GM13977 (cell line): ENCODE measurements at regions not wholly inside any gene's neighbourhood (a gene's known extent, or its start where the extent isn't known, plus 50 kb on each side); places are given as distances from the start of the nearest gene placed in this dataset.
"Not testable (repeated sequence)": the region's sequence is repeated elsewhere in the genome, so short reads cannot be mapped to it uniquely, and the experiment has no call there.

Experiments used
- DNase-seq: peaks from one replicate; pipeline ENCODE4 v3.0.0; 2012; ENCODE audit warnings: low spot score
- CTCF ChIP-seq: IDR thresholded peaks from 2 replicates; pipeline ENCODE4 v1.5.1; 2012; ENCODE audit warnings: mild to moderate bottlenecking, control low read depth; ENCODE audit not compliant: insufficient read depth; ENCODE audit errors: extremely low read depth, missing control alignments
- in situ Hi-C: fragments of 300-500 bp; cut with MboI; formaldehyde crosslinking; loops from one replicate; pipeline ENCODE4 v1.12.0; 2022; ENCODE audit warnings: low sequenced_read_pairs, low pct_unique_long_range_greater_than_20kb, mixed read lengths, inconsistent platforms; ENCODE audit not compliant: unreplicated experiment

GRCh38 chr6:10084111-10084986 is 330.5 kb downstream of the TFAP2A start:
- TF ChIP-seq CTCF = no peak
- DNase-seq = no peak
- in situ Hi-C loops = no loop called here

GRCh38 chr6:10082385-10082784 is 332.5 kb downstream of the TFAP2A start:
- TF ChIP-seq CTCF = no peak
- in situ Hi-C loops = no loop called here
- no peak for DNase-seq

- TF ChIP-seq CTCF = no peak
- DNase-seq = no peak
- in situ Hi-C loops = no loop called here
These were observed 332.9 kb downstream of the TFAP2A start for GRCh38 chr6:10081957-10082356.

DNA sequence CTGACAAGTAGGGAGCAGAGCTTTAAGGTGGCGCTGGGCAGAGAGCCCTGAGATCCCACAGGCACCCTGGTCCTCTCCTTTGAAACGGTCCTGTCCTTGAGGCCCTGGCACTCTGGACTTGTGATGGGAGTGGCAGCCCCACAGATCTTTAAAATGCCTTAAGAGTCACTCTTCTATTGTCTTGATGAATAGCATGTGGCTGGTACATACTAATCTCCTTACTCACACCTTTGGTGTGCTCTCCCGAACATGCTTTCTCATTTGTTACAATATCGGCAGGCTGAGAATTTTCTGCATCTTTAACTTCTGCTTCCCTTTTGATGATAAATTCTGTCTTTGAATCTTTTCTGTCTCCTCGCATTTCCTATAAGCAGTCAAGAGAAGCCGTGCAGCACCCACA is 333.8 kb downstream of the TFAP2A start:
- DNase-seq = no peak
- no peak for TF ChIP-seq CTCF
- in situ Hi-C loops = no loop called here

- DNase-seq = no peak
- in situ Hi-C loops = no loop called here
- TF ChIP-seq CTCF = no peak
These were observed 334.3 kb downstream of the TFAP2A start for GRCh38 chr6:10080561-10080960.

DNA sequence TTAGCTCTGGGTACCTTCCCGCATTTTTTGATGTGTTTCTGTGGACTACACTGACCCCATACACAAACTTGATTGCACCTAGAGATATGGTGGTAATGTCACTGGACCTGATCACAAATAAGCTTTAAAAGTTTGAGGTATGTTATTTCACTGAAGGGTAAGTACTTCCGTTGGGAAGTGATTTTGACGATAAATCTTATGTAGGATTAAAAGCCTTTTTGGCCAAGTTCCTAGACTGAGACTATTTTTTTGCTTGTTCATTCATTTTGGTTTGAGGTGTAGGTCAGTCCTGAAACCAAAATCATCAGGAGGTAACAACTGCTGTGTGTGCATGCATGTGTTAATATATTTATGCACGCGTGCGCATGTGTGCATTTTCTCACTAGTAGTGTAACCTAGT is 336.3 kb downstream of the TFAP2A start:
- in situ Hi-C loops = no loop called here
- no peak for DNase-seq
- no peak for TF ChIP-seq CTCF

GRCh38 chr6:10074726-10075125 is 340.1 kb downstream of the TFAP2A start:
- DNase-seq, in situ Hi-C loops: not testable (repeated sequence)
